ENCODE measurements at regions not wholly inside any gene's neighbourhood (a gene's known extent, or its start where the extent isn't known, plus 50 kb on each side); places are given as distances from the start of the nearest gene placed in this dataset.

DNA sequence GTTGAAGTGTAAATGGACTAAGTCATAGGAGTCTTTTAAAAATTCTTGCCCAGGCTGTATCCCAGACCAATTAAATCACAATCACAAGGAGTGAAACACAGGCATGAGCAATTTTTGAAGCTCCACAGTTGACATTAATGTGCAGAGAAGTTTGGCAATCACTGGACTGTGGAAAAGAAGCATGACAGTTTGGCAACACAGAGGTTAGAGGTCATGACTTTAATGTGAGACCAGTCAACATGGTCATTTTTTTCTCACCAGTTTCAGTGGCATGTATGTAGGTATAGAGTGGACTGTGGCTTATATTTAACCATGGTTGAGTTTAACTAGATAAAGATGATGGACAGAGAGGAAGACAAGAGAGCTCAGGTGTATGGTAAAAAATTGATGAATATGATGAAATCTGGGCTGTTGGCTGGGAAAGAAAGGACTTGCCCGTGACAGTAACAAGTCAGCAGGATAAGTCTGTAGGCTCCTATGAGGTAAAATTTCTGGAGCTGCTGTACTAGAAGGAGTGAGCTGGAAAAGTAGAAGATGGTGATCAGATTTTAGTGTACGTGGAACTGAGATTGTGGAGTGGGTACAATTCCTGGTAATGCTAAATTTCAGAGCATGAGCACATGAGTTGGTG lies 432.2 kb upstream of the GHITM start:
- no CpG with 5 or more reads among the region's 2 CpGs for WGBS (ENCODE audit: extremely low coverage, insufficient coverage, low lambda C conversion rate)

DNA sequence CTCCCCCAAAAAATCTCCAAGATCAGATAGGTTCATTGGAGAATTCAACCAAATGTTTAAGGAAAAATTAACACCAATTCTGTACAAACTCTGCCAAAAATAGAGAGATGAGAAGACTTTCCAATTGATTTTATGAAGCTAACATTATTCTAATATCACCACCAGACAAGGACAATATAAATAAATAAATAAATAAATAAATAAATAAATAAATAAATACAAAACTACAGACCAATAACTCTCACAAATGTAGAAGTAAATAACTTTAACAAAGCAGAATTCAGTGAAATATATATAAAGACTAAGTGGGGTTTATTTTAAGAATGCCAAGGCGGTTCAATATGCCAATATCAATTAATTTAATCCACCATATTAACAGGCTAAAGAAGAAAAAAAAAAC lies 425.9 kb upstream of the GHITM start:
- Histone ChIP-seq H4K8ac (ENCODE audit: low read depth, low read length) (no peak overlapping the region), H3K79me2 (ENCODE audit: control insufficient read depth, insufficient read depth, low read length) (no peaks in the 10 kb centered on the region), H4K5ac (ENCODE audit: low read length) (no peak overlapping the region), H3K4me2 (ENCODE audit: low read length) (no peak overlapping the region), H3K23ac (ENCODE audit: low read length) (no peak overlapping the region), H3K18ac (ENCODE audit: low read length) (no peak overlapping the region), H2BK5ac (ENCODE audit: low read length) (no peak overlapping the region), H3K56ac (ENCODE audit: low read length) (no peak overlapping the region), H3K27me3 (ENCODE audit: insufficient read depth, low read length, poor library complexity) (no peaks in the 10 kb centered on the region), H3K36me3 (ENCODE audit: control insufficient read depth, insufficient read depth, low read length) (no peaks in the 10 kb centered on the region), H3K4me1 (ENCODE audit: control insufficient read depth, low read depth, low read length) (no peaks in the 10 kb centered on the region), H2BK120ac (ENCODE audit: low read depth, low read length) (no peak overlapping the region), H3K9ac (ENCODE audit: low read length) (no peak overlapping the region), H3K27ac (ENCODE audit: low read depth, low read length) (no peak overlapping the region), H3K4ac (ENCODE audit: low read depth, low read length) (no peak overlapping the region), H3K4me3 (ENCODE audit: low read length) (no peak overlapping the region), H2BK15ac (replicated peaks; ENCODE audit: low read depth) (no peak overlapping the region), H2AK5ac (ENCODE audit: low read length) (no peak overlapping the region), H3K79me1 (ENCODE audit: low read length) (no peaks in the 10 kb centered on the region)
- DNase-seq, result no peak
- WGBS (ENCODE audit: extremely low coverage, insufficient coverage, low lambda C conversion rate), result no CpG with 5 or more reads among the region's 1 CpG

More for the DNA sequence above, 432.2 kb upstream of the GHITM start:
- H2BK15ac ChIP-seq (replicated peaks; ENCODE audit: low read depth), result no peak overlapping the region
- no peak overlapping the region for H3K4me2 ChIP-seq (ENCODE audit: low read length)
- H2AK5ac ChIP-seq (ENCODE audit: low read length), result no peak overlapping the region
- no peaks in the 10 kb centered on the region for H3K36me3 ChIP-seq (ENCODE audit: control insufficient read depth, insufficient read depth, low read length)
- H2BK120ac ChIP-seq (ENCODE audit: low read depth, low read length), result no peak overlapping the region
- H3K79me2 ChIP-seq (ENCODE audit: control insufficient read depth, insufficient read depth, low read length), result no peaks in the 10 kb centered on the region
- no peak overlapping the region for H3K18ac ChIP-seq (ENCODE audit: low read length)
- no peak overlapping the region for H3K9ac ChIP-seq (ENCODE audit: low read length)
- no peak overlapping the region for H3K4me3 ChIP-seq (ENCODE audit: low read length)
- H4K5ac ChIP-seq (ENCODE audit: low read length), result no peak overlapping the region
- no peaks in the 10 kb centered on the region for H3K27me3 ChIP-seq (ENCODE audit: insufficient read depth, low read length, poor library complexity)
- H3K56ac ChIP-seq (ENCODE audit: low read length), result no peak overlapping the region
- no peak overlapping the region for H4K8ac ChIP-seq (ENCODE audit: low read depth, low read length)
- no peaks in the 10 kb centered on the region for H3K4me1 ChIP-seq (ENCODE audit: control insufficient read depth, low read depth, low read length)
- no peak for DNase-seq
- no peaks in the 10 kb centered on the region for H3K79me1 ChIP-seq (ENCODE audit: low read length)
- no peak overlapping the region for H3K27ac ChIP-seq (ENCODE audit: low read depth, low read length)
- H3K4ac ChIP-seq (ENCODE audit: low read depth, low read length), result no peak overlapping the region
- no peak overlapping the region for H2BK5ac ChIP-seq (ENCODE audit: low read length)
- H3K23ac ChIP-seq (ENCODE audit: low read length), result no peak overlapping the region

DNA sequence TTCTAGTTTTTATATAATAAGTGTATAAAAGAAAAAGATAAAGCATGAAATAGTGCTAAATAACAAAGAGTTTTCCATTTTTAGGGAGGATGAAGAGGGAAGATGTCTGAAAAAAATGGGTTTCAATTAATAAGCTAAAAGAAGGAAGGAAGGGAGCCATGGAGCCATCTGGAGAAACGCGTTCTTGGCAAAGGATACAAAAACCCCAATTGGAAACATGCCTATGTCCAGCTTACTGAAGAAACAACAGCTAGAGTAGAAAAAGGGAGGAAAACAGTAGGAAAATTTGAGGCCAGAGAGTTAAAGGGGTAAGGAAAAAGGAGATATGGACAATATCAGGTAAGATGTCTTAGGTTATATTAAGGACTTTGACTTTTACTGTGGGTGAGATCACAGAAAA lies 416.2 kb upstream of the GHITM start:
- no peak for DNase-seq
- H3K27me3 ChIP-seq (ENCODE audit: insufficient read depth, low read length, poor library complexity), result no peaks in the 10 kb centered on the region
- H3K4me2 ChIP-seq (ENCODE audit: low read length), result no peak overlapping the region
- H3K36me3 ChIP-seq (ENCODE audit: control insufficient read depth, insufficient read depth, low read length), result no peaks in the 10 kb centered on the region
- H3K9ac ChIP-seq (ENCODE audit: low read length), result no peak overlapping the region
- no peaks in the 10 kb centered on the region for H3K4me1 ChIP-seq (ENCODE audit: control insufficient read depth, low read depth, low read length)
- H3K4ac ChIP-seq (ENCODE audit: low read depth, low read length), result no peak overlapping the region
- H2BK15ac ChIP-seq (replicated peaks; ENCODE audit: low read depth), result no peak overlapping the region
- no peak overlapping the region for H2AK5ac ChIP-seq (ENCODE audit: low read length)
- H3K27ac ChIP-seq (ENCODE audit: low read depth, low read length), result no peak overlapping the region
- H4K5ac ChIP-seq (ENCODE audit: low read length), result no peak overlapping the region
- no peak overlapping the region for H2BK5ac ChIP-seq (ENCODE audit: low read length)
- no peak overlapping the region for H4K8ac ChIP-seq (ENCODE audit: low read depth, low read length)
- H3K23ac ChIP-seq (ENCODE audit: low read length), result no peak overlapping the region
- no peaks in the 10 kb centered on the region for H3K79me1 ChIP-seq (ENCODE audit: low read length)
- H3K79me2 ChIP-seq (ENCODE audit: control insufficient read depth, insufficient read depth, low read length), result no peaks in the 10 kb centered on the region
- H3K18ac ChIP-seq (ENCODE audit: low read length), result no peak overlapping the region
- H2BK120ac ChIP-seq (ENCODE audit: low read depth, low read length), result no peak overlapping the region
- H3K4me3 ChIP-seq (ENCODE audit: low read length), result no peak overlapping the region
- no peak overlapping the region for H3K56ac ChIP-seq (ENCODE audit: low read length)
- WGBS (ENCODE audit: extremely low coverage, insufficient coverage, low lambda C conversion rate), result no CpG with 5 or more reads among the region's 2 CpGs

- no CpG with 5 or more reads among the region's 5 CpGs for WGBS (ENCODE audit: extremely low coverage, insufficient coverage, low lambda C conversion rate)
- no peak overlapping the region for H3K18ac ChIP-seq (ENCODE audit: low read length)
Measured at GRCh38 chr10:83724471-83725241, 414.7 kb upstream of the GHITM start.

DNA sequence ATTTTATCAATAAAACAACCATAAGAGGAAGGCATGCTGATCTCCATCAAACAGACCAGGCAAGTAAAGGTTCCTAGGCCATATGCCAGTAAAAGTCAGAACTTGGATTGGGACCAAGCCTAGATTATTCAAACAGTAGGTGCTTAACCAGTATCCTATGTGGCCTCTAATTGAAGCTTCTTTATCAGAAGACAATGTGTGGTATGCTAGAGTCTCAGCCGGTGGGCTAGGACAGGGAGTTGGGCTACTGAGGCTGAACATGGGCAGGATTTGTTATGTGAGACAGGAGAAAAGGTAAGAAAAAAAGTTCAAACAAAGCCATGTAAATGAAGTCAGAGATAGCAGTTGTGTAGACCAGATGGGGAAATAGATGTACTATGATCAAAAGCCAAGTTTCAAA lies 413.7 kb upstream of the GHITM start:
- Histone ChIP-seq H3K4ac (ENCODE audit: low read depth, low read length) (no peak overlapping the region), H2BK5ac (ENCODE audit: low read length) (no peak overlapping the region), H3K27me3 (ENCODE audit: insufficient read depth, low read length, poor library complexity) (no peaks in the 10 kb centered on the region), H2BK120ac (ENCODE audit: low read depth, low read length) (no peak overlapping the region), H4K5ac (ENCODE audit: low read length) (no peak overlapping the region), H3K56ac (ENCODE audit: low read length) (no peak overlapping the region), H4K8ac (ENCODE audit: low read depth, low read length) (no peak overlapping the region), H3K27ac (ENCODE audit: low read depth, low read length) (no peak overlapping the region), H3K4me1 (ENCODE audit: control insufficient read depth, low read depth, low read length) (no peaks in the 10 kb centered on the region), H3K4me3 (ENCODE audit: low read length) (no peak overlapping the region), H2BK15ac (replicated peaks; ENCODE audit: low read depth) (no peak overlapping the region), H3K9ac (ENCODE audit: low read length) (no peak overlapping the region), H2AK5ac (ENCODE audit: low read length) (no peak overlapping the region), H3K79me2 (ENCODE audit: control insufficient read depth, insufficient read depth, low read length) (no peaks in the 10 kb centered on the region), H3K79me1 (ENCODE audit: low read length) (no peaks in the 10 kb centered on the region), H3K4me2 (ENCODE audit: low read length) (no peak overlapping the region), H3K18ac (ENCODE audit: low read length) (no peak overlapping the region), H3K36me3 (ENCODE audit: control insufficient read depth, insufficient read depth, low read length) (no peaks in the 10 kb centered on the region), H3K23ac (ENCODE audit: low read length) (no peak overlapping the region)
- WGBS (ENCODE audit: extremely low coverage, insufficient coverage, low lambda C conversion rate), result no CpG with 5 or more reads among the region's 1 CpG
- peak; percentile 37 for DNase-seq

More at GRCh38 chr10:83724471-83725241, 414.7 kb upstream of the GHITM start:
- DNase-seq, result no peak
- H3K36me3 ChIP-seq (ENCODE audit: control insufficient read depth, insufficient read depth, low read length), result no peaks in the 10 kb centered on the region
- no peaks in the 10 kb centered on the region for H3K4me1 ChIP-seq (ENCODE audit: control insufficient read depth, low read depth, low read length)
- H4K5ac ChIP-seq (ENCODE audit: low read length), result no peak overlapping the region
- no peak overlapping the region for H3K4me2 ChIP-seq (ENCODE audit: low read length)
- H2BK15ac ChIP-seq (replicated peaks; ENCODE audit: low read depth), result no peak overlapping the region
- H4K8ac ChIP-seq (ENCODE audit: low read depth, low read length), result no peak overlapping the region
- H3K79me1 ChIP-seq (ENCODE audit: low read length), result no peaks in the 10 kb centered on the region
- H3K9ac ChIP-seq (ENCODE audit: low read length), result no peak overlapping the region
- H2BK5ac ChIP-seq (ENCODE audit: low read length), result no peak overlapping the region
- no peak overlapping the region for H3K23ac ChIP-seq (ENCODE audit: low read length)
- H3K27me3 ChIP-seq (ENCODE audit: insufficient read depth, low read length, poor library complexity), result no peaks in the 10 kb centered on the region
- H3K79me2 ChIP-seq (ENCODE audit: control insufficient read depth, insufficient read depth, low read length), result no peaks in the 10 kb centered on the region
- H3K27ac ChIP-seq (ENCODE audit: low read depth, low read length), result no peak overlapping the region
- H3K4me3 ChIP-seq (ENCODE audit: low read length), result no peak overlapping the region
- no peak overlapping the region for H3K56ac ChIP-seq (ENCODE audit: low read length)
- H2BK120ac ChIP-seq (ENCODE audit: low read depth, low read length), result no peak overlapping the region
- H2AK5ac ChIP-seq (ENCODE audit: low read length), result no peak overlapping the region
- no peak overlapping the region for H3K4ac ChIP-seq (ENCODE audit: low read depth, low read length)

DNA sequence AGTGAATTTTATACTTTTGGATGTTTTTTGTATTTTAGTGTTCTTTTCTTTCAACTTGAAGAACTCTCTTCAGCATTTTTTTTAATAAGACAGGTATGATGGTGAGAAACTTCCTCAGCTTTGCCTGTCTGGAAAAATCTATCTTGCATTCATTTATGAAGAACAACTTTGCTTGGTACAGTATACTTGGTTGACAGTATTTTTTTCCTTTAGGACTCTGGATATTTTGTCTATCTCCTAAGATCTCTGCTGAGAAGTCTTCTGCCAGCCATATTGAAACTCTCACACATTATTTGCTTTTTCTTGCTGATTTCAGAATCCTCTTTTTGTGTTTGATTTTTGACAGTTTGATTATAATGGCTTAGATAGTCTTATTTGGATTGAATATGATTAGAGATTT lies 405.0 kb upstream of the GHITM start:
- Histone ChIP-seq H3K4ac (ENCODE audit: low read depth, low read length) (no peak overlapping the region), H4K8ac (ENCODE audit: low read depth, low read length) (no peak overlapping the region), H3K4me1 (ENCODE audit: control insufficient read depth, low read depth, low read length) (no peaks in the 10 kb centered on the region), H3K27me3 (ENCODE audit: insufficient read depth, low read length, poor library complexity) (no peaks in the 10 kb centered on the region), H2BK15ac (replicated peaks; ENCODE audit: low read depth) (no peak overlapping the region), H2BK120ac (ENCODE audit: low read depth, low read length) (no peak overlapping the region), H2BK5ac (ENCODE audit: low read length) (no peak overlapping the region), H3K36me3 (ENCODE audit: control insufficient read depth, insufficient read depth, low read length) (no peaks in the 10 kb centered on the region), H3K56ac (ENCODE audit: low read length) (no peak overlapping the region), H3K9ac (ENCODE audit: low read length) (no peak overlapping the region), H3K23ac (ENCODE audit: low read length) (no peak overlapping the region), H3K79me1 (ENCODE audit: low read length) (no peaks in the 10 kb centered on the region), H3K79me2 (ENCODE audit: control insufficient read depth, insufficient read depth, low read length) (no peaks in the 10 kb centered on the region), H3K18ac (ENCODE audit: low read length) (no peak overlapping the region), H4K5ac (ENCODE audit: low read length) (no peak overlapping the region), H3K4me3 (ENCODE audit: low read length) (no peak overlapping the region), H3K4me2 (ENCODE audit: low read length) (no peak overlapping the region), H2AK5ac (ENCODE audit: low read length) (no peak overlapping the region), H3K27ac (ENCODE audit: low read depth, low read length) (no peak overlapping the region)
- DNase-seq, result no peak

Data from mesendoderm (in vitro differentiated cells).